Hepatocyte (in vitro differentiated cells): ENCODE measurements at regions not wholly inside any gene's neighbourhood (a gene's known extent, or its start where the extent isn't known, plus 50 kb on each side); places are given as distances from the start of the nearest gene placed in this dataset.

Source experiments
- EZH2 ChIP-seq: fragments of 200-600 bp; sonication (generic); IDR thresholded peaks from 2 replicates; pipeline ENCODE4 v1.6.1; 2016; ENCODE audit warnings: antibody characterized with exemption, mild to moderate bottlenecking, borderline replicate concordance
- EZH2phosphoT487 ChIP-seq: fragments of 200-600 bp; sonication (generic); IDR thresholded peaks from one replicate; pipeline ENCODE4 v1.6.1; 2018; ENCODE audit warnings: antibody characterized with exemption, mild to moderate bottlenecking, low read depth, moderate library complexity; ENCODE audit not compliant: unreplicated experiment, severe bottlenecking
- TF ChIP-seq, protein P1 (sequence below): fragments of 200-600 bp; sonication (generic); IDR thresholded peaks from 2 replicates; pipeline ENCODE4 v1.5.1; 2016; ENCODE audit warnings: antibody characterized with exemption, mild to moderate bottlenecking; ENCODE audit not compliant: poor library complexity

- TF ChIP-seq, protein P1, sequence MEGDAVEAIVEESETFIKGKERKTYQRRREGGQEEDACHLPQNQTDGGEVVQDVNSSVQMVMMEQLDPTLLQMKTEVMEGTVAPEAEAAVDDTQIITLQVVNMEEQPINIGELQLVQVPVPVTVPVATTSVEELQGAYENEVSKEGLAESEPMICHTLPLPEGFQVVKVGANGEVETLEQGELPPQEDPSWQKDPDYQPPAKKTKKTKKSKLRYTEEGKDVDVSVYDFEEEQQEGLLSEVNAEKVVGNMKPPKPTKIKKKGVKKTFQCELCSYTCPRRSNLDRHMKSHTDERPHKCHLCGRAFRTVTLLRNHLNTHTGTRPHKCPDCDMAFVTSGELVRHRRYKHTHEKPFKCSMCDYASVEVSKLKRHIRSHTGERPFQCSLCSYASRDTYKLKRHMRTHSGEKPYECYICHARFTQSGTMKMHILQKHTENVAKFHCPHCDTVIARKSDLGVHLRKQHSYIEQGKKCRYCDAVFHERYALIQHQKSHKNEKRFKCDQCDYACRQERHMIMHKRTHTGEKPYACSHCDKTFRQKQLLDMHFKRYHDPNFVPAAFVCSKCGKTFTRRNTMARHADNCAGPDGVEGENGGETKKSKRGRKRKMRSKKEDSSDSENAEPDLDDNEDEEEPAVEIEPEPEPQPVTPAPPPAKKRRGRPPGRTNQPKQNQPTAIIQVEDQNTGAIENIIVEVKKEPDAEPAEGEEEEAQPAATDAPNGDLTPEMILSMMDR = no peak
- TF ChIP-seq EZH2 (no peak), EZH2phosphoT487 (no peak)
Measured at GRCh38 chr16:80071964-80072456, 468.8 kb upstream of the DYNLRB2 start.
